Activated naive CD4-positive, alpha-beta T cell treated with anti-CD3 and anti-CD28 coated beads, Interleukin-2, amount 50 U/mL, for 24 hours (primary cell): ENCODE measurements at regions not wholly inside any gene's neighbourhood (a gene's known extent, or its start where the extent isn't known, plus 50 kb on each side); places are given as distances from the start of the nearest gene placed in this dataset.

Source experiments
- H3K27ac Mint-ChIP-seq: one replicate; pipeline ENCODE4 v1.8.0; 2021; ENCODE audit warnings: mild to moderate bottlenecking, mixed read lengths
- H3K27me3 Mint-ChIP-seq: one replicate; pipeline ENCODE4 v1.8.0; 2021; ENCODE audit warnings: mixed read lengths
- H3K36me3 Mint-ChIP-seq: one replicate; pipeline ENCODE4 v1.8.0; 2021; ENCODE audit warnings: mixed read lengths
- H3K4me1 Mint-ChIP-seq: one replicate; pipeline ENCODE4 v1.8.0; 2021; ENCODE audit warnings: mixed read lengths
- H3K4me3 Mint-ChIP-seq: one replicate; pipeline ENCODE4 v1.8.0; 2021; ENCODE audit warnings: mild to moderate bottlenecking, mixed read lengths
- H3K9me3 Mint-ChIP-seq: one replicate; pipeline ENCODE4 v1.8.0; 2021; ENCODE audit warnings: mixed read lengths

GRCh38 chr19:30609656-30610270 is 237.6 kb downstream of the ZNF536 start:
- Mint-ChIP-seq H3K9me3 (no peaks in the 10 kb centered on the region), H3K4me1 (no peaks in the 10 kb centered on the region), H3K27me3 (no peaks in the 10 kb centered on the region), H3K36me3 (no peaks in the 10 kb centered on the region), H3K4me3 (no peak overlapping the region), H3K27ac (no peak overlapping the region)

DNA sequence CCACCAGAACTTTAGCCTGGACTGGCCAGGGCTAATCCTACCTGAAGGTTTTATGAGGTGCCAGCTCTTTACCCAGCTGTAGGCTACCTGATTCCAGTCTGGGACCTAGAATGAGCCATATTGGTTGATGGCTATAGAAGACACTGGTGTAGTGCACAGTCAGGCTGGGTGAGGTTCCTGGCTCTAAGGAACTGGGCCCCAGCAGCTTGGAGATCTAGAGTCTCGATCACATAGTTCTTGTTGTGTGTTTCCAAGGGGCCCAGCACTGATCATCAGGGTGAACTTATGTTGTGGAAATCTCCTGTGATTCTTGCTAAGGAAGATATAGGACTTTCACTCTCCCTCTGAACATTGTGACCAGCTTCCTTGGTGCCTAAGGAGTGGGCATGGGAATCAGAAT is 236.3 kb downstream of the ZNF536 start:
- no peak overlapping the region for H3K4me3 Mint-ChIP-seq
- no peaks in the 10 kb centered on the region for H3K4me1 Mint-ChIP-seq
- no peaks in the 10 kb centered on the region for H3K36me3 Mint-ChIP-seq
- H3K27ac Mint-ChIP-seq, result no peak overlapping the region
- no peaks in the 10 kb centered on the region for H3K27me3 Mint-ChIP-seq
- H3K9me3 Mint-ChIP-seq, result no peaks in the 10 kb centered on the region
